Transverse colon (tissue), 4 donors: ENCODE measurements at regions not wholly inside any gene's neighbourhood (a gene's known extent, or its start where the extent isn't known, plus 50 kb on each side); places are given as distances from the start of the nearest gene placed in this dataset.

Experiments used
- DNase-seq: peaks from one replicate; pipeline ENCODE4 v3.0.0-alpha.2; 2019
- H3K27ac ChIP-seq, 4 donors: fragments of 200-600 bp; sonication (generic); 2 replicates each; pipeline ENCODE4 v1.5.1; 2016 to 2018; ENCODE audit warnings: inconsistent platforms in 4 of 4
- H3K27me3 ChIP-seq: fragments of 200-600 bp; sonication (generic); 2 replicates; pipeline ENCODE4 v1.5.1; 2017; ENCODE audit warnings: inconsistent platforms
- H3K36me3 ChIP-seq, 4 donors: fragments of 200-600 bp; sonication (generic); 2 replicates each; pipeline ENCODE4 v1.5.1; 2017 to 2019; ENCODE audit warnings: inconsistent platforms in 4 of 4
- H3K4me1 ChIP-seq, 4 donors: fragments of 200-600 bp; sonication (generic); 2 replicates each; pipeline ENCODE4 v1.5.1; 2017 to 2020; ENCODE audit warnings: inconsistent platforms in 4 of 4
- H3K4me3 ChIP-seq, 4 donors: fragments of 200-600 bp; sonication (generic); 1 replicate in 1 of 4; 2 replicates in 3 of 4; pipeline versions ENCODE4 v1.5.1 to v1.6.1; 2017 to 2019; ENCODE audit warnings: inconsistent platforms in 4 of 4
- H3K9me3 ChIP-seq, 2 donors: fragments of 200-600 bp; sonication (generic); 2 replicates each; pipeline ENCODE4 v1.5.1; 2017 to 2019; ENCODE audit warnings: inconsistent platforms in 2 of 2
- EP300 ChIP-seq: sonication (generic); formaldehyde crosslinking; IDR thresholded peaks from one replicate; pipeline ENCODE4 v1.6.1; 2017; ENCODE audit warnings: antibody characterized with exemption, low read depth
- POLR2A ChIP-seq: fragments of 450-650 bp; IDR thresholded peaks from one replicate; pipeline ENCODE4 v1.6.1; 2016; ENCODE audit warnings: antibody characterized with exemption, mild to moderate bottlenecking, moderate library complexity
- POLR2AphosphoS5 ChIP-seq, 3 donors: sonication (generic); formaldehyde crosslinking; IDR thresholded peaks; one replicate each; pipeline ENCODE4 v1.6.1; 2016; ENCODE audit warnings: antibody characterized with exemption in 3 of 3
- WGBS, 2 donors: methylation state at CpG; one replicate each; pipeline ENCODE4 v1.1.5; 2018; ENCODE audit warnings: low coverage in 1 of 2; 5-methylcytosine and 5-hydroxymethylcytosine counted together
- in situ Hi-C, 4 donors: fragments of 200-750 bp; cut with MboI; loops; one replicate each; pipeline versions ENCODE4 v1.15.0 to v1.15.1; 2017; ENCODE audit warnings: low sequenced_read_pairs in 3 of 4, low pct_ligation_motif_present in 1 of 4, low pct_unique_long_range_greater_than_20kb in 1 of 4
- intact Hi-C: fragments of 100-400 bp; cut with DNase I; formaldehyde crosslinking; loops from one replicate; pipeline ENCODE4 v1.15.1; 2023; ENCODE audit warnings: low total_unique reads
- TF ChIP-seq, protein P1 (sequence below), 5 experiments: fragments of 200-600 bp in 3 of 5; fragments of 450-650 bp in 2 of 5; sonication (generic) in 3 of 5; IDR thresholded peaks; 1 replicate in 2 of 5; 2 replicates in 3 of 5; pipeline ENCODE4 v1.5.1; 2016 to 2017; ENCODE audit warnings: antibody characterized with exemption in 5 of 5, inconsistent platforms in 3 of 5, mild to moderate bottlenecking in 2 of 5, moderate library complexity in 1 of 5

DNA sequence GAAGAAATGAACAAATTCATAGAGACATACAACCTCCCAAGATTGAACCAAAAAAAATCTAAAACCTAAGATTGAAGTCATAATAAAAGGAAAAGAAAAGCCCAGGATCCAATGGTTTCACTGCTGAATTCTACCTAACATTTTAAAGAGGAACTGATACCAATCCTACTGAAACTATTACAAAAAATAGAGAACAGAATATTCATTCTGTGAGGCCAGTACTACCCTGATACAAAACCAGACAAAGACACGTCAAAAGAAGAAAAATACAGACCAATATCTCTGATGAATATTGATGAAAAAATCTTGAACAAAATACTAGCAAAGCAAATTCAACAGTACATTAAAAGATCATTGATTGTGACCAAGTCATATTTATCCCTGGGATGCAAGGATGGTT is 128.5 kb upstream of the STEAP1 start:
- Histone ChIP-seq H3K27me3 (no peaks in the 10 kb centered on the region), H3K4me1 (no peaks in the 10 kb centered on the region), H3K9me3 (no peaks in the 10 kb centered on the region), H3K4me3 (no peak overlapping the region), H3K27ac (no peak overlapping the region), H3K36me3 (no peaks in the 10 kb centered on the region)
- no peak for DNase-seq
- 76 to 92% methylated on average over 1 of the region's 1 CpG for WGBS, 2 donors
- TF ChIP-seq POLR2A (no peak), EP300 (no peak), POLR2AphosphoS5 (IDR thresholded peaks at IDR 0.05) (no peak)
- TF ChIP-seq, protein P1, sequence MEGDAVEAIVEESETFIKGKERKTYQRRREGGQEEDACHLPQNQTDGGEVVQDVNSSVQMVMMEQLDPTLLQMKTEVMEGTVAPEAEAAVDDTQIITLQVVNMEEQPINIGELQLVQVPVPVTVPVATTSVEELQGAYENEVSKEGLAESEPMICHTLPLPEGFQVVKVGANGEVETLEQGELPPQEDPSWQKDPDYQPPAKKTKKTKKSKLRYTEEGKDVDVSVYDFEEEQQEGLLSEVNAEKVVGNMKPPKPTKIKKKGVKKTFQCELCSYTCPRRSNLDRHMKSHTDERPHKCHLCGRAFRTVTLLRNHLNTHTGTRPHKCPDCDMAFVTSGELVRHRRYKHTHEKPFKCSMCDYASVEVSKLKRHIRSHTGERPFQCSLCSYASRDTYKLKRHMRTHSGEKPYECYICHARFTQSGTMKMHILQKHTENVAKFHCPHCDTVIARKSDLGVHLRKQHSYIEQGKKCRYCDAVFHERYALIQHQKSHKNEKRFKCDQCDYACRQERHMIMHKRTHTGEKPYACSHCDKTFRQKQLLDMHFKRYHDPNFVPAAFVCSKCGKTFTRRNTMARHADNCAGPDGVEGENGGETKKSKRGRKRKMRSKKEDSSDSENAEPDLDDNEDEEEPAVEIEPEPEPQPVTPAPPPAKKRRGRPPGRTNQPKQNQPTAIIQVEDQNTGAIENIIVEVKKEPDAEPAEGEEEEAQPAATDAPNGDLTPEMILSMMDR (IDR thresholded peaks at IDR 0.05), result no peak
- intact Hi-C loops (no loop called here), in situ Hi-C loops (no loop called here)

DNA sequence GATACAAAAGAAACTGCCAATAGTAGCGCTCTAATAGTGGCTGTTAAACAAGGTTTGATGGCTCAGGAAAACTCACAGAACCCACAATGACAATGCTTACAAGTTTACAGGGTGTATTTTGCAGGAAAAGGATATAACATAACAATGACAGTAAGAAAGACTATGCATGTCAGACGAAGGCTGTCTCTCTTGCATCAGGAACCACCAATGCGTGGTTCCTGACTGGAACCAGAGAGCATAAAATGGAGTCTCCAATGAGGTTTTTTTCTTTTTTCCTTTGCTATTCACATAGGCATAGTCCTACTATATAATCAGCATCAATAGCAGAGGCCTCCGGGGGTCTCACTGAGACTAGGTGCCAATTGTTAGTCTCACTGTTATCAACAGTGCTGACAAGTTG is 120.4 kb upstream of the STEAP1 start:
- DNase-seq, result no peak
- 81 to 90% methylated on average over 4 of the region's 4 CpGs for WGBS, 2 donors
- TF ChIP-seq POLR2A (no peak), EP300 (no peak), POLR2AphosphoS5 (IDR thresholded peaks at IDR 0.05) (no peak)
- TF ChIP-seq, protein P1 (IDR thresholded peaks at IDR 0.05), result no peak
- Histone ChIP-seq H3K4me3 (no peak overlapping the region), H3K27ac (no peak overlapping the region), H3K36me3 (no peaks in the 10 kb centered on the region), H3K9me3 (no peaks in the 10 kb centered on the region), H3K27me3 (no peaks in the 10 kb centered on the region), H3K4me1 (no peaks in the 10 kb centered on the region)
- intact Hi-C loops, result no loop called here
- in situ Hi-C loops, result no loop called here

DNA sequence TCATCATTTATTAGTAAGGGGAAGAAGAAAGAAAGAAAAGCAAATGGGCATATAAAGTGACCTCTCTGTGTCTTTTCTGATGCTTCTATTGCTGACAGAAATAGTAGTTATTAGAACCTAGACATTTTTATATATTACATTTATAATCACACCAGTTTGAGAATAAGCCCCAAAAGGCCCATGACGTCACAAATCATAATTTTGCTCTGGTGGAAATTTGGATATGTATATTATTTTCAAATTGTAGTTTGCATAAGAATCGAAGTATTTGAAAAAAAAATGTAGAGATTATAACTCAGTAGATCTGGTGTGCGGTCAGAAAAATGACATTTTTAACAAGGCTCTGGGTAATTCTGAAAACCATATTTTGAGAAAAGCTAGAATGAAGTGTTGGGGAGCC is 101.2 kb upstream of the STEAP1 start:
- H3K4me3 ChIP-seq, result no peak overlapping the region
- no peak for DNase-seq
- WGBS, 2 donors, result 67 to 77% methylated on average over 1 to 3 of the region's 3 CpGs
- no peak overlapping the region for H3K27ac ChIP-seq
- no peaks in the 10 kb centered on the region for H3K4me1 ChIP-seq
- no peaks in the 10 kb centered on the region for H3K27me3 ChIP-seq
- in situ Hi-C loops (loop anchor here in 1 of 4 donors (25.0 kb wide), 1 partner anchor 91 kb away; no protein-coding TSS in a partner anchor), intact Hi-C loops (no loop called here)
- no peaks in the 10 kb centered on the region for H3K36me3 ChIP-seq
- no peak for TF ChIP-seq EP300
- TF ChIP-seq POLR2AphosphoS5 (IDR thresholded peaks at IDR 0.05), result no peak
- TF ChIP-seq, protein P1 (IDR thresholded peaks at IDR 0.05), result no peak
- no peak for TF ChIP-seq POLR2A
- H3K9me3 ChIP-seq, result no peaks in the 10 kb centered on the region

DNA sequence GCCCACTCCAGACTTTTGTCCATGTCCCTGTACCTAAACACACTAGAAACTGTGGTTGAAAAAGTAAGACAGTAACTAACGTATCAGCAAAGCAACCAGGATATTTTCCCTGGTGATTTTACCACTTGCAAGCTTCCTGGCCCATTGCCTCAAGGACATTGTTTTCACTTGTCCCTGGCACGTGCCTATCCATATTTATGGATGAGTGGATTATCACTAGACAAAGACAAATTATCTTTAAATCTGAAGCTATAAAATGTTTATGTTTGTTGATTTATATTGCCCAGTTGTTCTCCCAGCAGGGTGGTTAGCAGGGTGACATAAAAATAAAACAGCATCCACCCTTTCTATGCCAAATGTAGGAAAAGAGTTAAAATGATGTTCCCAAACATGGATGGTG is 93.2 kb upstream of the STEAP1 start:
- in situ Hi-C loops, result loop anchor here in 1 of 4 donors (25.0 kb wide), 1 partner anchor 99 kb away; no protein-coding TSS in a partner anchor
- WGBS, 2 donors, result 20 to 21% methylated on average over 2 of the region's 2 CpGs
- H3K9me3 ChIP-seq, result no peaks in the 10 kb centered on the region
- no peak overlapping the region for H3K4me3 ChIP-seq
- H3K36me3 ChIP-seq, result no peaks in the 10 kb centered on the region
- H3K27me3 ChIP-seq, result no peaks in the 10 kb centered on the region
- no peak for DNase-seq
- H3K27ac ChIP-seq, result no peak overlapping the region
- no peak for TF ChIP-seq POLR2A
- no peak for TF ChIP-seq EP300
- TF ChIP-seq, protein P1 (IDR thresholded peaks at IDR 0.05), result no peak
- no peaks in the 10 kb centered on the region for H3K4me1 ChIP-seq
- intact Hi-C loops, result no loop called here
